ENCODE measurements at regions not wholly inside any gene's neighbourhood (a gene's known extent, or its start where the extent isn't known, plus 50 kb on each side); places are given as distances from the start of the nearest gene placed in this dataset.

GRCh38 chr11:32226480-32226879 lies 135.6 kb downstream of the RCN1 start:
- no peaks in the 10 kb centered on the region for H3K9me3 ChIP-seq (ENCODE audit: control insufficient read depth, low read depth, low read length)
- H3K27ac ChIP-seq (ENCODE audit: control insufficient read depth, insufficient read depth, low read length), result no peak overlapping the region
- H2AFZ ChIP-seq (ENCODE audit: control insufficient read depth, low read length), result no peak overlapping the region
- no peaks in the 10 kb centered on the region for H3K27me3 ChIP-seq (ENCODE audit: control insufficient read depth, extremely low read depth, insufficient read depth, low read length)
- H3K9me1 ChIP-seq (ENCODE audit: control insufficient read depth, extremely low read depth, insufficient read depth, low read length), result no peaks in the 10 kb centered on the region
- H3K4me2 ChIP-seq (ENCODE audit: control insufficient read depth, extremely low read depth, insufficient read depth, low read depth, low read length), result no peak overlapping the region
- TF ChIP-seq EZH2 (IDR thresholded peaks at IDR 0.05; ENCODE audit: low read length) (no peak), CTCF (optimal IDR thresholded peaks at IDR 0.05 in 1 of 3, IDR thresholded peaks at IDR 0.05 in 1 of 3, conservative IDR thresholded peaks at IDR 0.05 in 1 of 3; ENCODE audit: extremely low read depth in 1 of 3, insufficient read depth in 2 of 3, low read length in 3 of 3) (no peak)
- H3K79me2 ChIP-seq (ENCODE audit: control insufficient read depth, insufficient read depth, low read length), result no peaks in the 10 kb centered on the region
- no peaks in the 10 kb centered on the region for H3K36me3 ChIP-seq (ENCODE audit: control insufficient read depth in 2 of 2, extremely low read depth in 1 of 2, insufficient read depth in 2 of 2, low read length in 2 of 2)
- H3K4me1 ChIP-seq (ENCODE audit: control insufficient read depth, extremely low read depth, insufficient read depth, low read length), result no peaks in the 10 kb centered on the region
- FAIRE-seq, result no peak
- DNase-seq (ENCODE audit: low read depth, low spot score), result no peak
- no peak overlapping the region for H3K4me3 ChIP-seq (ENCODE audit: control insufficient read depth in 2 of 3, extremely low read depth in 1 of 3, insufficient read depth in 2 of 3, low read depth in 1 of 3, low read length in 3 of 3)
- dilution Hi-C loops (cut with MboI; ENCODE audit: extremely low pct_ligation_motif_present, low sequenced_read_pairs), result no loop called here
- no peak overlapping the region for H3K9ac ChIP-seq (ENCODE audit: control insufficient read depth, extremely low read depth, insufficient read depth, low read length)
- no peaks in the 10 kb centered on the region for H4K20me1 ChIP-seq (ENCODE audit: control insufficient read depth, extremely low read depth, insufficient read depth, low read length)

- no peaks in the 10 kb centered on the region for H3K36me3 ChIP-seq (ENCODE audit: control insufficient read depth in 2 of 2, extremely low read depth in 1 of 2, insufficient read depth in 2 of 2, low read length in 2 of 2)
- H3K4me2 ChIP-seq (ENCODE audit: control insufficient read depth, extremely low read depth, insufficient read depth, low read depth, low read length), result no peak overlapping the region
- no peaks in the 10 kb centered on the region for H3K9me3 ChIP-seq (ENCODE audit: control insufficient read depth, low read depth, low read length)
- no peaks in the 10 kb centered on the region for H3K79me2 ChIP-seq (ENCODE audit: control insufficient read depth, insufficient read depth, low read length)
- dilution Hi-C loops (cut with MboI; ENCODE audit: extremely low pct_ligation_motif_present, low sequenced_read_pairs), result no loop called here
- no peaks in the 10 kb centered on the region for H3K27me3 ChIP-seq (ENCODE audit: control insufficient read depth, extremely low read depth, insufficient read depth, low read length)
- no peak overlapping the region for H3K4me3 ChIP-seq (ENCODE audit: control insufficient read depth in 2 of 3, extremely low read depth in 1 of 3, insufficient read depth in 2 of 3, low read depth in 1 of 3, low read length in 3 of 3)
- no peak overlapping the region for H2AFZ ChIP-seq (ENCODE audit: control insufficient read depth, low read length)
- no peaks in the 10 kb centered on the region for H3K4me1 ChIP-seq (ENCODE audit: control insufficient read depth, extremely low read depth, insufficient read depth, low read length)
- no peaks in the 10 kb centered on the region for H4K20me1 ChIP-seq (ENCODE audit: control insufficient read depth, extremely low read depth, insufficient read depth, low read length)
- TF ChIP-seq CTCF (optimal IDR thresholded peaks at IDR 0.05 in 1 of 3, IDR thresholded peaks at IDR 0.05 in 1 of 3, conservative IDR thresholded peaks at IDR 0.05 in 1 of 3; ENCODE audit: extremely low read depth in 1 of 3, insufficient read depth in 2 of 3, low read length in 3 of 3) (no peak), EZH2 (IDR thresholded peaks at IDR 0.05; ENCODE audit: low read length) (no peak)
- H3K9ac ChIP-seq (ENCODE audit: control insufficient read depth, extremely low read depth, insufficient read depth, low read length), result no peak overlapping the region
- no peak overlapping the region for H3K27ac ChIP-seq (ENCODE audit: control insufficient read depth, insufficient read depth, low read length)
- no peak for DNase-seq (ENCODE audit: low read depth, low spot score)
- H3K9me1 ChIP-seq (ENCODE audit: control insufficient read depth, extremely low read depth, insufficient read depth, low read length), result no peaks in the 10 kb centered on the region
- no peak for FAIRE-seq
Observed at GRCh38 chr11:32229576-32230240, 138.8 kb downstream of the RCN1 start.
